ENCODE measurements at regions not wholly inside any gene's neighbourhood (a gene's known extent, or its start where the extent isn't known, plus 50 kb on each side); places are given as distances from the start of the nearest gene placed in this dataset.
A peak's percentile ranks its signal among the peaks of the same experiment; 100 is the strongest.

- H3K4me1 ChIP-seq (ENCODE audit: control insufficient read depth in 1 of 2, insufficient read depth in 2 of 2, low read length in 2 of 2) = peaks cover 0 to 11% of the 10 kb centered on the region in 2 donors
- H3K36me3 ChIP-seq (ENCODE audit: control insufficient read depth in 1 of 2, insufficient read depth in 2 of 2, low read length in 2 of 2) = peaks cover 0 to 3% of the 10 kb centered on the region in 2 donors
- H3K4me3 ChIP-seq (ENCODE audit: low read depth in 1 of 2, low read length in 2 of 2) = no peak overlapping the region
- H3K27me3 ChIP-seq (ENCODE audit: control insufficient read depth in 1 of 2, insufficient read depth in 2 of 2, low read length in 2 of 2) = no peaks in the 10 kb centered on the region
- no peaks in the 10 kb centered on the region for H3K9me3 ChIP-seq (ENCODE audit: control insufficient read depth in 1 of 2, low read length in 2 of 2)
- peak overlapping the region in 1 of 2 donors; percentile 26 for H3K9ac ChIP-seq (ENCODE audit: low read depth in 1 of 2, low read length in 2 of 2)
- peak overlapping the region; percentile 5 for H3K27ac ChIP-seq (ENCODE audit: low read depth, low read length)
Measured at GRCh38 chr9:684054-684890, 157.2 kb upstream of the DMRT1 start.

DNA sequence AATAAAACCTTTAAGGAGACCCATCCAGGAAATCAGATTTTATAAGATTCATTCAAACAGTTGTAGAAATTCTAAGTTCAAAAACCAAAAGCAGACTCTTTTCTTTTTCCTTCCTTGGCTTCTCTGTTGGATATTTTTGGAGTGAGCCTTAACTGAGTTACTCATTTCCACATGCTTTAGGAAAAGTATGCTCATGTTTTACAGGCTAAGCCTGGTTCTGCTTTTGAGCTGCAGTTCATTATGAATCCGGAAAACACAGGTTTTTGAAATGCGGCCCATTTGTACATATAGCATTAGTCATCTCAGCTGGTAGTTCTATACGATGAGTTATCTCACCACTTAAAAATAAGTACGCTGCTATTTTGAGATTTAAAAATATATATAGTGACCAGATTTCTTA lies 156.6 kb upstream of the DMRT1 start:
- Histone ChIP-seq H3K27ac (ENCODE audit: low read depth, low read length) (no peak overlapping the region), H3K9me3 (ENCODE audit: control insufficient read depth in 1 of 2, low read length in 2 of 2) (no peaks in the 10 kb centered on the region), H3K4me3 (ENCODE audit: low read depth in 1 of 2, low read length in 2 of 2) (no peak overlapping the region), H3K27me3 (ENCODE audit: control insufficient read depth in 1 of 2, insufficient read depth in 2 of 2, low read length in 2 of 2) (no peaks in the 10 kb centered on the region), H3K4me1 (ENCODE audit: control insufficient read depth in 1 of 2, insufficient read depth in 2 of 2, low read length in 2 of 2) (peaks cover 0 to 11% of the 10 kb centered on the region in 2 donors), H3K9ac (ENCODE audit: low read depth in 1 of 2, low read length in 2 of 2) (no peak overlapping the region), H3K36me3 (ENCODE audit: control insufficient read depth in 1 of 2, insufficient read depth in 2 of 2, low read length in 2 of 2) (peaks cover 3% of the 10 kb centered on the region in 2 donors)

GRCh38 chr9:686321-686813 lies 155.1 kb upstream of the DMRT1 start:
- no peak overlapping the region for H3K4me3 ChIP-seq (ENCODE audit: low read depth in 1 of 2, low read length in 2 of 2)
- H3K36me3 ChIP-seq (ENCODE audit: control insufficient read depth in 1 of 2, insufficient read depth in 2 of 2, low read length in 2 of 2) = peaks cover 0 to 3% of the 10 kb centered on the region in 2 donors
- peak overlapping the region; percentile 11 for H3K27ac ChIP-seq (ENCODE audit: low read depth, low read length)
- H3K9ac ChIP-seq (ENCODE audit: low read depth in 1 of 2, low read length in 2 of 2) = no peak overlapping the region
- peaks cover 0 to 11% of the 10 kb centered on the region in 2 donors for H3K4me1 ChIP-seq (ENCODE audit: control insufficient read depth in 1 of 2, insufficient read depth in 2 of 2, low read length in 2 of 2)
- no peaks in the 10 kb centered on the region for H3K27me3 ChIP-seq (ENCODE audit: control insufficient read depth in 1 of 2, insufficient read depth in 2 of 2, low read length in 2 of 2)
- H3K9me3 ChIP-seq (ENCODE audit: control insufficient read depth in 1 of 2, low read length in 2 of 2) = no peaks in the 10 kb centered on the region

- Histone ChIP-seq H3K9ac (ENCODE audit: low read depth in 1 of 2, low read length in 2 of 2) (no peak overlapping the region), H3K27me3 (ENCODE audit: control insufficient read depth in 1 of 2, insufficient read depth in 2 of 2, low read length in 2 of 2) (no peaks in the 10 kb centered on the region), H3K36me3 (ENCODE audit: control insufficient read depth in 1 of 2, insufficient read depth in 2 of 2, low read length in 2 of 2) (peaks cover 0 to 3% of the 10 kb centered on the region in 2 donors), H3K27ac (ENCODE audit: low read depth, low read length) (no peak overlapping the region), H3K4me3 (ENCODE audit: low read depth in 1 of 2, low read length in 2 of 2) (no peak overlapping the region), H3K4me1 (ENCODE audit: control insufficient read depth in 1 of 2, insufficient read depth in 2 of 2, low read length in 2 of 2) (peaks cover 0 to 11% of the 10 kb centered on the region in 2 donors), H3K9me3 (ENCODE audit: control insufficient read depth in 1 of 2, low read length in 2 of 2) (no peaks in the 10 kb centered on the region)
Measured at GRCh38 chr9:687034-687785, 154.3 kb upstream of the DMRT1 start.

GRCh38 chr9:687994-688393 lies 153.5 kb upstream of the DMRT1 start:
- H3K9ac ChIP-seq (ENCODE audit: low read depth in 1 of 2, low read length in 2 of 2) = no peak overlapping the region
- no peak overlapping the region for H3K27ac ChIP-seq (ENCODE audit: low read depth, low read length)
- H3K9me3 ChIP-seq (ENCODE audit: control insufficient read depth in 1 of 2, low read length in 2 of 2) = no peaks in the 10 kb centered on the region
- H3K4me3 ChIP-seq (ENCODE audit: low read depth in 1 of 2, low read length in 2 of 2) = no peak overlapping the region
- peaks cover 4 to 5% of the 10 kb centered on the region in 2 donors for H3K4me1 ChIP-seq (ENCODE audit: control insufficient read depth in 1 of 2, insufficient read depth in 2 of 2, low read length in 2 of 2)
- H3K36me3 ChIP-seq (ENCODE audit: control insufficient read depth in 1 of 2, insufficient read depth in 2 of 2, low read length in 2 of 2) = peaks cover 0 to 3% of the 10 kb centered on the region in 2 donors
- no peaks in the 10 kb centered on the region for H3K27me3 ChIP-seq (ENCODE audit: control insufficient read depth in 1 of 2, insufficient read depth in 2 of 2, low read length in 2 of 2)

DNA sequence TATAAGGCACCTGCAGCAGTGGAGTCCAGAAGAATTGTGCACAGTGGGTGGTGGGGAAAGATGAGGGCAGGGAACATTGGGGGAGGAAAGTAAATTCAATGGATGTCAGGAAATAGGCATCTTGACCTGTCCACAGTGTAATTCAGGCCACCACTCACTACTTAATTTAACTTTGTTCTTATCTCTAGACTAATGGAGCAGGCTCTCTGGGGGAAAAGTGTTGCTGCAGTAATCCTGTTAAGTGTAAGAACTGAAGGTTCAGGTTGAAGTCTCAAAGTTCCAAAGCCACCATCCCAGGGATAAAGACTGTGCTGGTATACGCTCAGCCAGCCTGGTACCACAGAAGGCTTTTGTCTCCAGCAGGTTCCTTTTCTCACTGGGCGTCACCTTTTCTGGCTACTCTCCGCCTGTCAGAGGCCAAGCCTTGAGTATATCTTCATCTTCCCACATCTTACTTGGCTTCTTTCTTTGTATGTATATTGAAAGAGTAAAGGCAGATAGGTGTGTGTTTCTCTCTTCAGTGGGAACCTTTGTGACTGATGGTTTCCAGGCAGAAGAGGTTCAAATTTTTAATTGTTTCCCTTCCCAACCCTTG lies 150.9 kb upstream of the DMRT1 start:
- Histone ChIP-seq H3K4me3 (ENCODE audit: low read depth in 1 of 2, low read length in 2 of 2) (no peak overlapping the region), H3K9ac (ENCODE audit: low read depth in 1 of 2, low read length in 2 of 2) (no peak overlapping the region), H3K9me3 (ENCODE audit: control insufficient read depth in 1 of 2, low read length in 2 of 2) (no peaks in the 10 kb centered on the region), H3K36me3 (ENCODE audit: control insufficient read depth in 1 of 2, insufficient read depth in 2 of 2, low read length in 2 of 2) (peaks cover 0 to 3% of the 10 kb centered on the region in 2 donors), H3K27me3 (ENCODE audit: control insufficient read depth in 1 of 2, insufficient read depth in 2 of 2, low read length in 2 of 2) (no peaks in the 10 kb centered on the region), H3K4me1 (ENCODE audit: control insufficient read depth in 1 of 2, insufficient read depth in 2 of 2, low read length in 2 of 2) (peaks cover 22% of the 10 kb centered on the region in 2 donors), H3K27ac (ENCODE audit: low read depth, low read length) (no peak overlapping the region)

DNA sequence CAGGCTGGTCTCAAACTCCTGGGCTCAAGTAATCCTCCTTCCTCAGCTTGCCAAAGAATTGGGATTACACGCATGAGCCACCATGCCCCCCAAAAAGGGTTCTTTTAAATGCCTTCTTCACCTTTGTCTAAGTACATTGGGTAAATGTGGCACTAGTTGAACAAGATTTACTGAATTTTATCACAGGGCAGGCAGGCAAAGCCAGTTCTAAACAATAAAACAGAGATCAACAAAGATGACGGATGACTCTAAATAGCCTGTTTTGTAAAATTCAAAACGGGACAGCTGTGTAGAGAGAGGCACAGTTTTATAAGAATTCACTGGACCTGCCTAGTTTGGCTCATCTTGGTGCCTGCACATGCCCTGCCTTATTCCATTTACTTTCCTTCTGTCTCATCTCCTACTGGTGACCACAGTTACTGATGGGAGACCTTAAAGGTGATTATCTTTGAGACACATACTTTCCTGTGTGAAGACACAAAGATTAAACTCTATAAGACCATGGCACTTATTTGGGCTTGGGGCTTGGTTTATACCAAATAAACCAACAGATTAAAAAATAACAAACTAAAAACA lies 149.6 kb upstream of the DMRT1 start:
- Histone ChIP-seq H3K9ac (ENCODE audit: low read depth in 1 of 2, low read length in 2 of 2) (no peak overlapping the region), H3K4me1 (ENCODE audit: control insufficient read depth in 1 of 2, insufficient read depth in 2 of 2, low read length in 2 of 2) (peaks cover 22% of the 10 kb centered on the region in 2 donors), H3K27me3 (ENCODE audit: control insufficient read depth in 1 of 2, insufficient read depth in 2 of 2, low read length in 2 of 2) (no peaks in the 10 kb centered on the region), H3K4me3 (ENCODE audit: low read depth in 1 of 2, low read length in 2 of 2) (no peak overlapping the region), H3K9me3 (ENCODE audit: control insufficient read depth in 1 of 2, low read length in 2 of 2) (no peaks in the 10 kb centered on the region), H3K27ac (ENCODE audit: low read depth, low read length) (no peak overlapping the region), H3K36me3 (ENCODE audit: control insufficient read depth in 1 of 2, insufficient read depth in 2 of 2, low read length in 2 of 2) (peaks cover 0 to 3% of the 10 kb centered on the region in 2 donors)

DNA sequence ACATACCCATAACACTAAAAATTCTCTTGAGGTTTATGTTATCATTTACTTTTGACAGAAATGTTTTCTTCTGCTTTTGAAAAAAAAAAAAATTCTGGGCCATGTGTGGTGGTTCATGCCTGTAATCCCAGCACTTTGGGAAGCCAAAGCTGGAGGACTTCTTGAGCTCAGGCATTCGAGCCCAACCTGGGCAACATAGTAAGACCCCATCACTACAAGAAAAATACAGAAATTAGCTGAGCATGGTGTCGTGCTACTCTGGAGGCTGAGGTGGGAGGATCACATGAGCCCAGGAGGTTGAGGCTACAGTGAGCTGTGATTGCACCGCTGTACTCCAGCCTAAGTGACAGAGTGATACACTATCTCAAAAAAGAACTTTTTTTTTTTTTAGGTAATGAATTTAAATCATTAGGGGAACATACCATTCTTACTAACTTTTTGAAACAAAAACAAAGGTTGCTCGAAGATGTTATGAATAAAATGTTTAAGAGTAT lies 148.8 kb upstream of the DMRT1 start:
- Histone ChIP-seq H3K9me3 (ENCODE audit: control insufficient read depth in 1 of 2, low read length in 2 of 2) (no peaks in the 10 kb centered on the region), H3K9ac (ENCODE audit: low read depth in 1 of 2, low read length in 2 of 2) (no peak overlapping the region), H3K4me1 (ENCODE audit: control insufficient read depth in 1 of 2, insufficient read depth in 2 of 2, low read length in 2 of 2) (peaks cover 22% of the 10 kb centered on the region in 2 donors), H3K27ac (ENCODE audit: low read depth, low read length) (peak overlapping the region; percentile 49), H3K27me3 (ENCODE audit: control insufficient read depth in 1 of 2, insufficient read depth in 2 of 2, low read length in 2 of 2) (no peaks in the 10 kb centered on the region), H3K36me3 (ENCODE audit: control insufficient read depth in 1 of 2, insufficient read depth in 2 of 2, low read length in 2 of 2) (peaks cover 0 to 3% of the 10 kb centered on the region in 2 donors), H3K4me3 (ENCODE audit: low read depth in 1 of 2, low read length in 2 of 2) (no peak overlapping the region)

- no peaks in the 10 kb centered on the region for H3K27me3 ChIP-seq (ENCODE audit: control insufficient read depth in 1 of 2, insufficient read depth in 2 of 2, low read length in 2 of 2)
- H3K9ac ChIP-seq (ENCODE audit: low read depth in 1 of 2, low read length in 2 of 2) = peak overlapping the region in 1 of 2 donors; percentile 27
- peaks cover 22% of the 10 kb centered on the region in 2 donors for H3K4me1 ChIP-seq (ENCODE audit: control insufficient read depth in 1 of 2, insufficient read depth in 2 of 2, low read length in 2 of 2)
- peak overlapping the region; percentile 49 for H3K27ac ChIP-seq (ENCODE audit: low read depth, low read length)
- H3K36me3 ChIP-seq (ENCODE audit: control insufficient read depth in 1 of 2, insufficient read depth in 2 of 2, low read length in 2 of 2) = peaks cover 0 to 3% of the 10 kb centered on the region in 2 donors
- peak overlapping the region in 1 of 2 donors; percentile 5 for H3K4me3 ChIP-seq (ENCODE audit: low read depth in 1 of 2, low read length in 2 of 2)
- no peaks in the 10 kb centered on the region for H3K9me3 ChIP-seq (ENCODE audit: control insufficient read depth in 1 of 2, low read length in 2 of 2)
Measured at GRCh38 chr9:693201-694091, 148.1 kb upstream of the DMRT1 start.

All from duodenal mucosa (tissue), 2 donors.